T1000 (cell line): ENCODE measurements at regions not wholly inside any gene's neighbourhood (a gene's known extent, or its start where the extent isn't known, plus 50 kb on each side); places are given as distances from the start of the nearest gene placed in this dataset.

Experiments
- DNase-seq: peaks from one replicate; lab custom pipeline; 2025; ENCODE audit warnings: mixed read lengths; lab: John Stamatoyannopoulos, UW

- no peak for DNase-seq
These were observed 185.4 kb downstream of the ABCC12 start for GRCh38 chr16:47970291-47970931.

GRCh38 chr16:47967374-47967773, 188.4 kb downstream of the ABCC12 start:
- no peak for DNase-seq

GRCh38 chr16:47966325-47966724, 189.5 kb downstream of the ABCC12 start:
- DNase-seq: no peak

GRCh38 chr16:47965439-47965838, 190.4 kb downstream of the ABCC12 start:
- no peak for DNase-seq

- no peak for DNase-seq
These were observed 197.1 kb downstream of the ABCC12 start for GRCh38 chr16:47958726-47959125.

- no peak for DNase-seq
These were observed 198.9 kb downstream of the ABCC12 start for GRCh38 chr16:47956916-47957315.

- no peak for DNase-seq
These were observed 206.1 kb downstream of the ABCC12 start for GRCh38 chr16:47949714-47950113.

GRCh38 chr16:47949276-47949675, 206.5 kb downstream of the ABCC12 start:
- no peak for DNase-seq

- DNase-seq: no peak
These were observed 208.1 kb downstream of the ABCC12 start for GRCh38 chr16:47947723-47948122.

GRCh38 chr16:47946092-47946491, 209.7 kb downstream of the ABCC12 start:
- no peak for DNase-seq

- no peak for DNase-seq
These were observed 211.2 kb downstream of the ABCC12 start for GRCh38 chr16:47944589-47944988.

GRCh38 chr16:47943235-47943634, 212.6 kb downstream of the ABCC12 start:
- DNase-seq: no peak

GRCh38 chr16:47940466-47940865, 215.3 kb downstream of the ABCC12 start:
- no peak for DNase-seq

GRCh38 chr16:47939680-47940079, 216.1 kb downstream of the ABCC12 start:
- DNase-seq: no peak

GRCh38 chr16:47938272-47938671, 217.5 kb downstream of the ABCC12 start:
- no peak for DNase-seq

- DNase-seq: no peak
These were observed 227.8 kb downstream of the ABCC12 start for GRCh38 chr16:47928008-47928407.

- no peak for DNase-seq
These were observed 228.5 kb downstream of the ABCC12 start for GRCh38 chr16:47927330-47927729.

- no peak for DNase-seq
These were observed 229.9 kb downstream of the ABCC12 start for GRCh38 chr16:47925811-47926460.

GRCh38 chr16:47924950-47925349, 230.8 kb downstream of the ABCC12 start:
- DNase-seq: no peak

GRCh38 chr16:47921535-47921934, 234.3 kb downstream of the ABCC12 start:
- no peak for DNase-seq

- DNase-seq: no peak
These were observed 235.1 kb downstream of the ABCC12 start for GRCh38 chr16:47920709-47921108.

GRCh38 chr16:47917118-47917517, 238.7 kb downstream of the ABCC12 start:
- no peak for DNase-seq

GRCh38 chr16:47916266-47916665, 239.5 kb downstream of the ABCC12 start:
- no peak for DNase-seq

GRCh38 chr16:47907109-47907508, 248.7 kb downstream of the ABCC12 start:
- DNase-seq: no peak
